ENCODE measurements at regions not wholly inside any gene's neighbourhood (a gene's known extent, or its start where the extent isn't known, plus 50 kb on each side); places are given as distances from the start of the nearest gene placed in this dataset.

GRCh38 chr15:70494517-70494851 lies 268.9 kb downstream of the UACA start:
- no peak for TF ChIP-seq CTCF (IDR thresholded peaks at IDR 0.05; ENCODE audit: poor library complexity, severe bottlenecking)
- no peak for TF ChIP-seq TAF1 (IDR thresholded peaks at IDR 0.05; ENCODE audit: low read depth)
- TF ChIP-seq, protein P1, sequence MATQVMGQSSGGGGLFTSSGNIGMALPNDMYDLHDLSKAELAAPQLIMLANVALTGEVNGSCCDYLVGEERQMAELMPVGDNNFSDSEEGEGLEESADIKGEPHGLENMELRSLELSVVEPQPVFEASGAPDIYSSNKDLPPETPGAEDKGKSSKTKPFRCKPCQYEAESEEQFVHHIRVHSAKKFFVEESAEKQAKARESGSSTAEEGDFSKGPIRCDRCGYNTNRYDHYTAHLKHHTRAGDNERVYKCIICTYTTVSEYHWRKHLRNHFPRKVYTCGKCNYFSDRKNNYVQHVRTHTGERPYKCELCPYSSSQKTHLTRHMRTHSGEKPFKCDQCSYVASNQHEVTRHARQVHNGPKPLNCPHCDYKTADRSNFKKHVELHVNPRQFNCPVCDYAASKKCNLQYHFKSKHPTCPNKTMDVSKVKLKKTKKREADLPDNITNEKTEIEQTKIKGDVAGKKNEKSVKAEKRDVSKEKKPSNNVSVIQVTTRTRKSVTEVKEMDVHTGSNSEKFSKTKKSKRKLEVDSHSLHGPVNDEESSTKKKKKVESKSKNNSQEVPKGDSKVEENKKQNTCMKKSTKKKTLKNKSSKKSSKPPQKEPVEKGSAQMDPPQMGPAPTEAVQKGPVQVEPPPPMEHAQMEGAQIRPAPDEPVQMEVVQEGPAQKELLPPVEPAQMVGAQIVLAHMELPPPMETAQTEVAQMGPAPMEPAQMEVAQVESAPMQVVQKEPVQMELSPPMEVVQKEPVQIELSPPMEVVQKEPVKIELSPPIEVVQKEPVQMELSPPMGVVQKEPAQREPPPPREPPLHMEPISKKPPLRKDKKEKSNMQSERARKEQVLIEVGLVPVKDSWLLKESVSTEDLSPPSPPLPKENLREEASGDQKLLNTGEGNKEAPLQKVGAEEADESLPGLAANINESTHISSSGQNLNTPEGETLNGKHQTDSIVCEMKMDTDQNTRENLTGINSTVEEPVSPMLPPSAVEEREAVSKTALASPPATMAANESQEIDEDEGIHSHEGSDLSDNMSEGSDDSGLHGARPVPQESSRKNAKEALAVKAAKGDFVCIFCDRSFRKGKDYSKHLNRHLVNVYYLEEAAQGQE (IDR thresholded peaks at IDR 0.05; ENCODE audit: borderline replicate concordance): no peak
- TF ChIP-seq EP300 (conservative IDR thresholded peaks at IDR 0.05; ENCODE audit: poor library complexity, severe bottlenecking): no peak
- TF ChIP-seq POLR2AphosphoS5 (IDR thresholded peaks at IDR 0.05): no peak
- TF ChIP-seq MXI1 (conservative IDR thresholded peaks at IDR 0.05; ENCODE audit: poor library complexity, severe bottlenecking): no peak
- no peak for TF ChIP-seq SMC3 (conservative IDR thresholded peaks at IDR 0.05; ENCODE audit: poor library complexity)
- no peak for TF ChIP-seq EZH2 (IDR thresholded peaks at IDR 0.05; ENCODE audit: borderline replicate concordance, insufficient read depth, low read length, poor library complexity, severe bottlenecking)

Measured in neural cell (in vitro differentiated cells).